ENCODE measurements at regions not wholly inside any gene's neighbourhood (a gene's known extent, or its start where the extent isn't known, plus 50 kb on each side); places are given as distances from the start of the nearest gene placed in this dataset.

DNA sequence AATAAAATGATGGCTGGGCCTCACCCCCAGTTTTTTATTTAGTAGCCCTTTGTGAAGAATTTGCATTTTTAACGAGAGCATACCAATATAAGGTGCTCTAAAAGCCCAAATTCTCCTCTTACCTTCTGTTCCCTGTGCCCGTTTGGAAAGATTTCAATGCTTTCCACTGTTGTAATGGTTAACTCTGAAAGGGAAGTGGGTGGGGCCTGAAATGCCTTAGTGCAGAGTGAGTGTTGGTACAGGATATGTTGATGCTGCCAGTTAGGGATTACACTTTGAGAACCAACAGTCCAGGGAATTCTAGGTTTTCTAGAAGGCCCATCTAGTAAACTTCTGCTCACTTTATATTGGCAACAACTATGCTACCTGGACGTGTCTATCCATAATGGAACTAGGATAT lies 562.7 kb upstream of the NRSN1 start:
- DNase-seq (ENCODE audit: low read depth) = no peak

DNA sequence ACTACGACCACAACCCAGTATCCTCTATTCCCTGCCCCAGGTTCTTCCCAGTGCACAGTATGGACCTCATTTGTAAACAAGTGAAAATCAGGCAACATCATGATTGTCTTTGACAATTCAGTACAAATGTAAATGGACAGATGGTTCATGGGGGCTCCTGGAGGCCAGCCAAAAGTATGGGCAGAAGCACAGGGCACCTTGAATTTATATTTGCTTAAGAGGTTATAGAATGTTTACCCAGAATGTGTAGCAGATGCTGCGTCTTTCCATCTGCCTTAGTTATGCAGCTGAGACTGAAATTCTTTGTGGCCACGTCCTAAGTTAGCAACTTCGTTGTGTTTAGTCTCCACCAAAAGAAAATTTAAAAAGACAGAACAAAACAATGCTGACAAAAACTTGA lies 559.6 kb upstream of the NRSN1 start:
- no peak for DNase-seq (ENCODE audit: low read depth)

DNA sequence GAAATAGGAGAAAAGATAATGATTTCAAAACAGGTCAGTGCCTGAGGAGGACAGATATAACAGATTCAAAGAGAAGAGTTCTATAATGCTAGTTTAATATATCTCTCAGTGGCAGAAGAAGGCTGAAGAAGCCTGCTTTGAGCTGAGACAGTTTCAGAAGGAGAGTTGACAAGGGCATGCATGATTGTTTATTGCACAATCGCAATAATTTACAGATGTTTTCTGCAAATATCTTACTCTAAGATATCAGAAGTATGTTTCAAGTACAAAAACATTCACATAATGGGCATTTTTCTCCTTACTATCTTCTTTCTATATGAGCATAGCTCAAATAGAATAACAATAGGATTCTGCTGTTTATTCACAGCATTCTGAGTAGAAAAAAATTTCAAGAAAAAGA lies 557.7 kb upstream of the NRSN1 start:
- DNase-seq (ENCODE audit: low read depth) = no peak

DNA sequence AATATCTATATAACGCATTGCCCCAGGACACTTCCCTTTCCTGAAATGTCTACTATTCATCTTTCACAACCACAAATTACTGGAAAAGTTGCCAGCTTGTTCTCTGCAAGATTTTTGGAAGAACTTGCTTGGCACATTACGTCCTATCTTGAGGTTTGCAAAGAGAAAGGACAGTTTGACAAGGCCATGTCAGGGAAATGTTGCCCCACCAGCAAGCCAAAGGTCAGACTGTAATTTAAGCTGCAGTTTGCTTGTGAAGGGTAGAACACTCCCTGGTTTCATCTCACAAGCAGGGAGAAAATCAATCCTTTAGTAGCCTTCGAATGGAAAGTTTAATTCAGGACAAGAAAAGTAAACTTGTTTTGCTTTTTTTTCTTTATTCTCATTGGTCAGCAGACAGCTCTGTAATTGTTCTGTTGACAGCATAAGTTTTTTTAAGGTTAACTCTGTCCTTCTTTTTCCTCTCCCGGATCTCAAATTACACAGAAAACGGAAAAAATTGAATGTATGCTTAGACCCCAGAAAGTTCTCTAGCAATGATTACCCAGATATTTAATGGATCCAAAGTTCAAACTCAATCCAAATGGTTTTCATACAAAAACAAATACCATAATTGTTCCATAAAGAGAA lies 541.8 kb upstream of the NRSN1 start:
- no peak for DNase-seq (ENCODE audit: low read depth)

DNA sequence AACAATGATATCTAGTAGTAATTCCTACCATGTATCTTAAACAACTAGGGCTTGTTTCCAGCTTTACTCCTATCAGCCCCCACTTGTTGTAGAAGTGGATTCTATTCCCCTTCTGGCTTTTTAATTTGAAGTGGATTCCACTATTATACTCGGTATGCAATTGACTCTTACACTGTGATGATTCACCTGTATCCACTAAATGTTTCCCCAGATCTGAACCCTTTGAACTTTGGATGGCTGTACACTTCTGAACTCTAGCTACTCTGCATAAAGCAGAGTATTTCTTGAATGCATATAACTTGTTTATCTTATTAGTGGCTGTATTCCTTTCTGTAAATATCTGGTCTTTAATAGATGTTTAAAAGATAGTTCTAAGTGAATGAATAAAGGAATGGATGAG lies 538.4 kb upstream of the NRSN1 start:
- DNase-seq (ENCODE audit: low read depth) = no peak

DNA sequence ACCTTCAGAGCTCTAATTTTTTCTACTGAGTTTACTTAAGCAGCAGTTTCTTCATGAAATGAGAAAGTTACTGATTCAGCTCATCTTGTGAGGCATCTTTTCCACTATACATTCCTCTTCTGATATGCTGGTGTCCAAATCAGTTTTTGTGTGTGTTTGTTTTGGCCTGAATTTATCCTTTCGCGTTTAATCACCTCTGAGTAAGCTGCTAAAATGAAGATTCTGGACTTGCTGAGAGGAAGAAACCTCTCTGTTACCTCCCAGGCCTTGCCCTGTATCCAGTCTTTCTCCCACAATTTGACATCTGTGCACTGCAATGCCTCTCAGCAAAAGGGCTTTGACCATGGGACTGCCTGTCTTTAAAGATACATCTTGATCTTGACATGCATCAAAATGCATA lies 536.2 kb upstream of the NRSN1 start:
- DNase-seq (ENCODE audit: low read depth) = no peak

DNA sequence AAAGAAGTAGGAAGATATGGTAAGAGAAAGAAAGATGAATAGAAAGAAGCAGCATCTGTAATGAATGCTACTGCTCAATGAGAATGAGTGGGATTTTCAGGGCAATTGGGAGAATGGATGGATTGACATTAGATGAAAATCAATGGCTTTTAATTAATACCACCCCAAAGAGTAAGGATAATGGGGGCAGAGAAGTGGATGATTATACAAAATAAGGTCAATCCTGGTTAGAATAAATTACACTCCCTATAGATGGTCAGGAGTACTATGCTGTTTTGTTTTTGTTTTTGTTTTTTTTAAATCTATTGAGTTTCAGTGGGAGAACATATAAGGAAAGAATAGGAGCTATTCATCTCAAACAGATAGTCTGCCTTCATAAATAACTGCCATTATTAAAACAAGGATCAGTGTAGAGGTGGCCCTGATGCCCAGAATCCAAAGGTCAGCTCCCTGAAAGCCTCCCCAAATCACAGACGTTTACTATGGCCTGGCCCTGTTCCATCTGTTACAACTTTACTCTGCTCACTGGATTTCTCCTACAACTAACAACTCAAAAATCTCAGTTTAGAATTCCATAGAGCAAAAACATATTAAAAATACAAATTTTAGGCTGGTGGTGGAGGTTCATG lies 535.4 kb upstream of the NRSN1 start:
- no peak for DNase-seq (ENCODE audit: low read depth)

DNA sequence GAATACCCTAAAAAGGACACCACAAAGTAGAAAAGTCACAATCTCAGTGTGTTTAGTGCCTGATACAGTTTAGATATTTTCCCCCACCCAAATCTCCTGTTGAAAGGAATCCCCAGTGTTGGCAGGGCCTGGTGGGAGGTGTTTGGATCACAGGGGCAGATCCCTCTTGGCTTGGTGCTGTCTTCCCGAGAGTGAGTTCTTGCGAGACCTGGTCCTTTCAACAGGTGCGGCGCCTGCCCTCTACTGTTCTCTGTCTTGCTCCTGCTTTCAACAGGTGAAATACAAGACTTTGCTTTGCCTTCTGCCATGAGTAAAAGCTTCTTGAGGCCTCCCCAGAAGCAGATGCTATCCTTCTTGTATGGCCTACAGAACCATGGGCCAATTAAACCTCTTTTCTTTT lies 534.3 kb upstream of the NRSN1 start:
- DNase-seq (ENCODE audit: low read depth) = no peak

DNA sequence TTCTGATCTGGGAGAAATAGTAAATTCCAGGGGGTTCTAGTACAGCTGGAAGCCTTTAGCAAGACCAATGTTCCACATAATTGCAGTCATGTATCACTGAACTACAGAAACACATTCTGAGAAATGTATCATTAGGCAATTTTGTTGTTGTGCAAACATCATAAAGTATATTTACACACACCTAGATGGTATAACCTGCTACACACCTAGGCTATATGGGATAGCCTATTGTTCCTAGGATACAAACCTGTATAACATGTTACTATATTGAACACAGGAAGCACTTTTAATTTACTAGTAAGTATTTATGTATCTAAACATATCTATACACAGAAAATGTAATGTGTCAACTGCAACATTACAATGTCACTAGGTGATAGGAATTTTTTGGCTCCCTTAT lies 525.9 kb upstream of the NRSN1 start:
- DNase-seq (ENCODE audit: low read depth) = no peak

DNA sequence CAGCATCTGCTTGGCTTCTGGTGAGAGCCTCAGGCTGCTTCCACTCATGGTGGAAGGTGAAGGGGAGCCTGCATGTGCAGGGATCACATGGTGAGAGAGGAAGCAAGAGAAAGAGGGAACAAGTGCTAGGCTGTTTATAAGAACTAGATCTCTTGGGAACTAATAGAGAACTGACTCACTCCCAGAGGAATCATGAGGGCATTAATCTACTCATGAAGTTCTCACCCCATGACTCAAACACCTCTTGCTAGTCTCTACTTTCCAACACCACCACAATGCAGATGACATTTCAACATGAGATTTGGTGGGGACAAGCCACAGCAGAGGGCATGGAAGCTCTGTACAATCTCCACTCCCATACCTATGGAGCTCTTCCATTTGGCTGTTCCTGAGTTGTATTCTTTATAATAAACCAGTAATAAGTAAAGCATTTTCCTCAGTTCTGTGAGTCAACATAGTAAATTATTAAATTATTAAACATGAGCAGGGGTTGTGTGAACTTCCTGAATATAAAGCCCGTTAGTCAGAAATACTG lies 524.1 kb upstream of the NRSN1 start:
- no peak for DNase-seq (ENCODE audit: low read depth)

DNA sequence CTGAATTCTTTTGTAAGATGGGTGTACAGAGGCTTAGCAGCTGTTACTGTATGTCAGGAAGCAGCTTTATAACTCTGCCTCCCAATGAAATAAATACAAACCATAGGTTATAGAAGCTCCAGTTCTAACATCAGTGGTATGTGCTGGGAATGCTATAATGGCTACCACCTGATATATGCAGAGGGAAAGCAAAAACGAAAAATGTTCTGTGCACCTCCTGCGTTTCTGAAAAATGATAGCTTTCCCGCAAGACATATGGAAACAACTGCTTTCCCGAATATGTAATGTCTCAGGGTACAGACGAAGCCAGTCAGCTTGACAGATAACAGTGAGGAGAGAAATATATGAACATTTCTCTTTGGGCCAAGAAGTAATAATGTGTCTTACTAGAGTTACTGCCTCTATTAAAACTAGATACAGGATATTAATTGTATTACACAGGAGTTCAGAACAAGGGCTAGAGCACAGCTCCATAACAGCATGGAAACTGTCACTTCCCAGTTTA lies 517.0 kb upstream of the NRSN1 start:
- DNase-seq (ENCODE audit: low read depth) = no peak

DNA sequence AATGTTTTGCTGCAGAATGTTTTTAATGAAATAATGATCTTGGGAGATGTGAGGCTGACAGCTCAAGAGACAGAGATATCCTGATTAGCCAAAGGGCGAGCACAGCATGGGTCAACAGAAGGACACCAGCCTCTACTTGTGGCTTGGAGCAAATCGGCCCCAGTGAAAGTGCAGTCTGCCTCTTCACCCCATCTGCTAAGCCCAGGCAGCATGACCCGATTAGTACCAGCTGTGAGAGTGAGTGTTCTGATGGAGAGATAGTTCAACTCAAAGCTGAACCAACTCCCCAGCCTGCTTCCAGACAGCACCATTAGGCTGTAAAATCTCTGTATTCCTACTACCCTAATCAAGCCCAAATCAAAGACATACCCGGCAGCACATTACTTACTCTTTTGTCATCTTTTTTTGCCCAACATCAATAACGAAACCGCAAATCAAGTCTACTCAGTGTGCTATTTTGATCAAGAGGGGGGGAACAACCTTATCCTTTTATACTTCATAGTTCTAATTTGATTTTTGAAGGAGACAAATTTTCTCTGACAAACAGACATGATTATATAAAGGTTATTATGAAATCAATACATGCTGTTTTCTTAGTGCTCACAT lies 514.1 kb upstream of the NRSN1 start:
- no peak for DNase-seq (ENCODE audit: low read depth)

DNA sequence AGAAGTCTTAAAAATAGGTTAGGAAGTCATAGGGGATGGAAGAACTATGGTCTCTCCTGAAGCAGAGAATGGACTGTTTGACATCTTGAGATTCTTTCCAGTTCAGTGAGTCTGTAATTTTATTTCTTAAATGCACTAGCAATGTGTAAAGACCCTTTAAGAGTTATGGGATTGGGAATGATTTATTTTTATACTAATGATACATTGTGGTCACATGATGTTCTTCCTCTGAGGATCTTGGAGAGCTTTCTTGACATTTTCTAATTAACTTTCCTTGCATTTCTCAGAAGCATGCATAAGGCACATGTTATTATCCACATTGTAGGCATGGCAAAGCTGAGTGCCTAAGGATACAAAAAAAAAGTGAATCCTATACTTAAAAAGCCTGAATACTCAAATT lies 507.6 kb upstream of the NRSN1 start:
- DNase-seq (ENCODE audit: low read depth) = no peak

DNA sequence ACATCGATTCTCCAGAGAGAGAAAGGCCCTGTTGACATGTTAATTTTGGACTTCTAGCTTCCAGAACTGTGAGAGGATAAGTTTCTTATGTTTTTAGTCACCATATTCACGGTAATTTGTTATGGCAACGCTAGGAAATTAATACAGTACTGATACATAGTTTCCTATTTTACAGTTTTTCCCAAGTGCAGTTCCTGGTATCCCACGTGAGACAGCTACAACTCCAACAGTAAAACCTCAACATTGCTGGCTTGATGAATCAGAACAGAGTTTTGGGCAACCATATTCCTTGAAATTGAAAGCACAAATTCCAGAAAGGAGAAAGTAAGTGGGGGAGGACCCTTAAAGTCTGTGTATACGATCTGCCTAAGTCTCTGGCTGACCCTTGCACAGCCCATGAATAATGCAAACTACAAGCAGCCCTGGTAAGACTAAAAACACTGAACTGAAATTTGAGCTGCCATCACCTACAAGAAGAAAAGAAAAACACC lies 505.1 kb upstream of the NRSN1 start:
- DNase-seq (ENCODE audit: low read depth) = no peak

DNA sequence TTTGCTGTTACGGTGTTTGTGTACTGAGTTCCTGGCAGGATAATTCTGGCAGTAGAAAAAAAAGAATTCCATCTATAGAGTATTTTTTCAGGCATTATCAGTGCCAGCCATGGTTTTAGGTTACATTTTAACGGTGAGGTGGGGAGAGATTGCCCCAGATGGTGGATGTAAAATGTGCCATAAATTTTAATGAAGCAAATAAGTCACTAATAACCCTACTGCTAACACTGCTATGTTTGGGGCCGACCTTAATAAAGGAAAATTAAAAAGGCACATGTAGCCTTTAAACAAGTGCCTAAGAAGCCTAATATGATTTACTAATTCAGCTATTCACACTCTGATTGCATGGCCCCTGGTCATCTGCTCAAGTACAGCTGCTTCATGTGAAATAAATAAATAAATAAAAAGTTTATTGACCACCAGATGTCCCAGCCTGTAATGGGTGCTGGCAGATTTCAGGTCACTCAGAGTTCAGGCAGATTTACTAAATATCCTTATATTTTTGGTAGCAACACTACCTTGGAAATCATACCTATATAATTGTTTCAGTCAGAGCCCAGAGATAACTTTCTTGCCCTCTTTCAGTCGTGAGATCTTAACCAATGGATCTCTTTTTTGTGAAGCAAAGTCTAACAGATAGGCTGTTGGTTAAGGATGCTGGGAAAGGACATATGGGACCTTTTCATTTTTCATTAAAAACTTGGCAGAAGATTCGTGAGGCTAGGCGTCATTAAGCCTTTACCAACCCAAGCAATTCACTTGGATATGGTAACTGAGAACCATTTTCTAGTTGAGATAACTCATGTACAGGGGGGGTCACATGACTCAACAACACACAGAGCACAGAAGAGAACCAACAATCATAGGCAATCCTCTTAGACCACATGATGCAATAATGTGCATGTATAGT lies 495.0 kb upstream of the NRSN1 start:
- no peak for DNase-seq (ENCODE audit: low read depth)

DNA sequence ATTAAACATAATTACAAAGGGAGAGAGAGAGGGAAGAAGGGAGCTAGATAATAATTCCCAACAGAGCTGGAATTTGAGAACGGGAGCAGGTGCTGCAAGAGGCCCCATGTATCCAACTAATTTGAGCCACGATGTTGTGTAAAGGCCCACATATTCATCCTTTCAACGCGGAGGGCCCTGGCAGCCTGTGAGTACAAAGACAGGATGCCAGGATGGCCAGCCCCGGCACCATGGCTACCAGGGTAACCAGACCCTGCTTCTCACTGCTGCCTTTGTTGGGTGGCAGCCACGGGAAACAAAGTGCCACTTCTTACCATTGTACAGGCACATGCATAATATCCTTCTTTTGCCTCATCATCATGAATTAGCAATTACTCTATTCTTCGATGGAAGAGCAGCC lies 492.0 kb upstream of the NRSN1 start:
- DNase-seq (ENCODE audit: low read depth) = no peak

DNA sequence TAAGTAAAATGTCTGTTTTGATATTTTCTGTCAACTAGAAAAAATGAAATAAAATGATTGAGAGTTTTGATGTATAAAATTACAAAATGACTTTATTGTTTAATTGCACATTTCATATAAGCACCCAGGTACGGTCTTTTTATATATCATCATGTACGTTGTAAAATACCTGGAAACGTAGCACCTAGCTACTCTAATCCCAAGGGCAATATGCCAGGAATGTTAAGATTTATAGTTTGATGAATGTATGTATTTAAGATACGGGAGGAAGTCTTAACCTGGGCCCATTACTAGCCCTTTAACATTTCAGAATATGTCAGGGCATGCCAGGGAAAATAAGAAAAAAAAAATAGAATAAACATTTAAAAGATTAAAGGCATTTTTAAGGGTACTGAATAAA lies 490.9 kb upstream of the NRSN1 start:
- DNase-seq (ENCODE audit: low read depth) = no peak

DNA sequence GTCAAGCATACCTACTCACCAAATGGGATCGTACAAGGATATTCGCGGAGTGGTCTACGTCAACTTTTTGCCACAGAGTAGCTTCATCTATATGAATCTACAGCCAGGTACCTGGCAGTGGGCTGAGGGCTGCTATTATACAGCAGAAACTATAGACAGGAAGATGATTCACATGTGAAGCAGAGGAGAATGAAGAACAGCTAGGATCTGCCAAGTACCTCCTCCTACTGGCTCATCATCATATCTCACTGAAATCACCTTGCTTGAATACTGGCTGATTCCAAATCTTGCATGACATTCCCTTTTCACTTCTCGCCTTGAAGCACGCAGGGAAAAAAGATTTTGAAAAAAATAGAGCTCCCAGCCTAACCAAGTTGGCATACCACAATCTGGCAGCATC lies 488.7 kb upstream of the NRSN1 start:
- no peak for DNase-seq (ENCODE audit: low read depth)

DNA sequence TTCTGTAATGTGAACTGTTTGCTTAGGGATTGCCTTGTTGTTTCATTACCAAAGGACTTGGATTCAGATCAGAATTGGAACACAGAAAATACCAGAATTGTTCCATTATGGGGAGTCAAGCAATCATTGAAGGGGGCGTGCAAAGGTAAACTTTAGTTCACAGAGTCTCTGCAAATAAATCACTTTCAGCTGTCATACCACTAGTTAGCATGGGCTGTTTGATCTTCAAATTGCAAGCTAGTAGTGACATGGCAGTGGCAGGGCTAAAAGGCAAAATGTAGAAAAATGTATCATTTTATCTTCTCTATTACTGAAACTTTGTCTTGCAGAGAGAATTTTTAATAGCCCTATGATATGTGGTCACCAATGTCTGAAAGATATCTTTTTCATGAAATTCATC lies 483.2 kb upstream of the NRSN1 start:
- DNase-seq (ENCODE audit: low read depth) = no peak

DNA sequence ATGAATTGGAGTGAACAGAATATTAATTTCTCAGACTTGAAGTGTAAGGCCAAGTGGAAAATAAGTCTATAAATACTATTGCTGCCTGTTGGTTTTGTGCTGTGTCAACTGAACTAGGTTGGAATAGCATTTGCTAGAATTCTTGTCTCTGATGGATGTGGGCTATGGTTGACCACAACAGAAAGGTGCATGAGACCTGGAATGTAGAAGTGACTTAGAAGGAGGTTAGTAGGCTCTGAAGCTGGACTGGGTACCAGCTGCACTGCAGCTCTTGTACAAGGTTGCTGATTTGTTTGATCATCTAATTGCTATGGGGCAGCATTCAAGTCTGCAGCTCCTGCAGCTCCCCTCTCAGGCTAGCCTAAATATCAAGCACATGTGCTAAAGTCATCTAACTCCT lies 479.0 kb upstream of the NRSN1 start:
- no peak for DNase-seq (ENCODE audit: low read depth)

DNA sequence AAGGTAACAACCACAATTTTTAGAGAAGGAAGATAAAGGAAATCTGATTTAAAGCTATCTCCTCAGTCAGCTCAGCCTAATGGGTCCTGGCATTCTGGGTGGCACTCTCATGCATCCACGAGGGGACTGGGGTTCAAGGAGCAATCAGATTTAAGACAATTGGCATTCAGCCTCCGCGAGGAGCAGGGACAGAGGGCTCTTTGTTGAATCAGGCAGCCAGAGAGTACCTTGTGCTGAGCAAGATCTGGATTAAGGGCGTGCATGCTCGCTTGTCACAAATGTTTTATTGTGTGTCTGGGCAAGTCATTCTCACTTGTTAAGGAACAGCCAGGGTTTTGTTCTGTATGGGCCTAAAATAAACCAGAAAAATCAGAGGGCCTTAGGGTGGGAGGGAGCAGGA lies 475.3 kb upstream of the NRSN1 start:
- DNase-seq (ENCODE audit: low read depth) = no peak

DNA sequence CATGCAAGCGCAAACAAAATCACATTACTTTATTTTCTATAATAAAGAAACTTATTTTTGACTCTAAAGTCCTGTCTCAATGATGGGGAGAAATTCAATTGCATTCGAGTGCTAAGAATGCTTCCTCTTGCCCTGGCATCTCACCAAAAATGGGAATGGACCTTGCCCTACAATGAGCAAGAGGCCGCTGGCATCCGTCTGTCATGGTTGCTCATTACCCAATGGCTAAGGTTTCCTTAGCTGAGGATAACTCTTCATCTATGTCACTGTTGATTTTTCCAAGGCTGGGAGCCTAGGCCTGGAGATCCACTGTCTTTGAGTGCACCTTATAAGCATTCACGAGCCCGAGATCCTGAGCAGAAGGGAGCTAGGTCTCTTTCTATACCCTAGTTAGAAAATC lies 471.3 kb upstream of the NRSN1 start:
- DNase-seq (ENCODE audit: low read depth) = no peak

All from LHCN-M2 (cell line).